Activated CD4-positive, alpha-beta T cell treated with anti-CD3 and anti-CD28 coated beads, Interleukin-2, amount 50 U/mL, for 48 hours (primary cell): ENCODE measurements at regions not wholly inside any gene's neighbourhood (a gene's known extent, or its start where the extent isn't known, plus 50 kb on each side); places are given as distances from the start of the nearest gene placed in this dataset.
"Not testable (repeated sequence)": the region's sequence is repeated elsewhere in the genome, so short reads cannot be mapped to it uniquely, and the experiment has no call there.

Experiments used
- DNase-seq, 2 experiments: peaks; one replicate each; pipeline ENCODE4 v3.0.0-alpha.2; 2020

GRCh38 chr3:194931347-194931746 is 245.7 kb downstream of the FAM43A start:
- no peak for DNase-seq

GRCh38 chr3:194931865-194932264 is 246.2 kb downstream of the FAM43A start:
- DNase-seq = no peak

DNA sequence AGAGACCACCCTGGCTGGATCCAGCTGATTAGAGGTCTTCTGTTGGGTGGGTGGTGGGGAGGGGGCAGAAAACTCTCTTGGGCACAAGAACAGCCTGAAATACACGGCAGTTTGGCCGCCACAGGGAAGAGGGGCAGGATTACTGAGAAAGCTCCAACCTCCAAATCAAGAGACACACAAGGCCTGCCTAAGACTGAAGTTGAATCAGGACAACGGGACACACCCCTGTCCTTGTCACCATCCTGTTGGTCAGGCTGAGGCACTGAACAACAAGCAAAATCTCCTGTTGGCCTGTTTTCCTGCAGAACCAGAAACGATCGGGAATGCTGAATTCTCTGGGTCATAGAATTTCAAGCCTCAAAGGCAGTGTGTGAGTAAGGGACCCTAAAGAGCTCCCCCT is 247.8 kb downstream of the FAM43A start:
- DNase-seq = no peak

DNA sequence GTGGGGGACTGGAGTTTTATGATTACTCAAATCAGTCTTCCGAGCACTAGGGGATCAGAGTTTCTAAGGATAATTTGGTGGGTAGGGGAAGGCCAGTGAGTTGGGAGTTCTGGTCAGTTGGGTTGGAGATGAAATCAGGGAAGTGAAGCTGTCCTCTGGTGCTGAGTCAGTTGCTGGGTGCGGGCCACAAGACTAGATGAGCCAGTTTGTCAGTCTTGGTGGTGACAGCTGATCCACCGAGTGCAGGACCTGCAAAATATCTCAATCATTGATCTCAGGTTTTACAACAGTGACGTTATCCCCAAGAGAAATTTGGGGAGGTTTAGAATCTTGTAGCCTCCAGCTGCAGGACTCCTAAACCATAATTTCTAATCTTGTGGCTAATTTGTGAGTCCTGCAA is 249.4 kb downstream of the FAM43A start:
- no peak for DNase-seq

DNA sequence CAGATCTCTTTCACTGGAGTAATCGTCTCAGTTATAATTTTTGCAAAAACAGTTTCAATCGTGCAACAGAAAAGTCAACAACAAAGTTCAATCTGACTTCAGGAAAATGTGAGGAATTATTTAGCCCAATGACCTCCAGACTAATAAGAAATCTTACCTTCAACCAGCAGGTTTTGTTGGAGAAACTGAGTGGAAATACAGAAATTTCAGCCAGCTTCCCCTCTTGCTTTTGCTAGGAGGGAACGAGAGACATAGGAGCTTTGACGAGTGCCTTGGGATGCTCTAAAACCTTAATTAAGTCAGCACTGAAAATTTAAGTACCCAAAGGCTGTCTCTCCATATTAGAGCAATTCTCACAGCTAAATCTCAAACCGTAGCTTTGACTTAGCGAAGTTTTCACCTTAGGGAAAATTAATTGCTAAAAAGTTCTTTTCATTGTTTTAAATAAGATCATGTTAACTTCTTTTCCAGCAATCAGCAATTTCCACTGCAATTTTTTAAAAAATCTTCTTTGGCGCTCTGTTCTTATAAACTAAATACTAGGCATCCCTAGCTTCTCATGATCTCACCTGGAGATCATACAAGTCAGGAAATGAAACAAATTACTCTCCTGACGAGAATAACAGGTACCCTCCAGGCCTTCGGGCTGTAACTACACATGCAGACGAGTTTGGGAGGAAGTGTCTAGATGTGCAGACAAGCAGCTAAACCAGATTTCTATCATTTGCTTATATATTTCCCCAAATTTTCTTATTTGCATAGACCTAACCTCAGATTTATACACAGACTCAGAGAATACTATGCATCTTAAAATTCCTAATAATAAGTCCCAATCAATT is 250.2 kb downstream of the FAM43A start:
- no peak for DNase-seq

DNA sequence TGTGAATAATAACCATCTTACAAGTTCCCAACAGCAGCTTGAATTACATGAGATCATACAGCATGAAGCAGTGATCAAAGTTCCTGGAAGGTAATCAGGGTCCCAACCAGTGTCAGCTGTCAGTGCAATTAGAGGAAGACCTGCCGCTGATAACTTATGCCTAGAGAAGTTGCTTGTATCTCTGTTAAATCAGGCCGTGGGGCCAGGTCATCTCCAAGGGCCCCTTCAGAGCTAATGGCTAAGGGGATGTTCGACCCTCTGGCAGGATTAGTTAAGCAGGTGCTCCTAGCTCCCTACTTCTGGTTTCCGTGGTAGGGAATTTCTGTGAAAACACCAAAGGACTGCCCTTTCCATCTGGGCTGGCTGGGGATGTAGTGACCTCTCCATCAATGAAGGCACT is 251.0 kb downstream of the FAM43A start:
- DNase-seq = no peak

GRCh38 chr3:194937144-194937543 is 251.5 kb downstream of the FAM43A start:
- no peak for DNase-seq

GRCh38 chr3:194937882-194938321 is 252.2 kb downstream of the FAM43A start:
- DNase-seq = no peak

DNA sequence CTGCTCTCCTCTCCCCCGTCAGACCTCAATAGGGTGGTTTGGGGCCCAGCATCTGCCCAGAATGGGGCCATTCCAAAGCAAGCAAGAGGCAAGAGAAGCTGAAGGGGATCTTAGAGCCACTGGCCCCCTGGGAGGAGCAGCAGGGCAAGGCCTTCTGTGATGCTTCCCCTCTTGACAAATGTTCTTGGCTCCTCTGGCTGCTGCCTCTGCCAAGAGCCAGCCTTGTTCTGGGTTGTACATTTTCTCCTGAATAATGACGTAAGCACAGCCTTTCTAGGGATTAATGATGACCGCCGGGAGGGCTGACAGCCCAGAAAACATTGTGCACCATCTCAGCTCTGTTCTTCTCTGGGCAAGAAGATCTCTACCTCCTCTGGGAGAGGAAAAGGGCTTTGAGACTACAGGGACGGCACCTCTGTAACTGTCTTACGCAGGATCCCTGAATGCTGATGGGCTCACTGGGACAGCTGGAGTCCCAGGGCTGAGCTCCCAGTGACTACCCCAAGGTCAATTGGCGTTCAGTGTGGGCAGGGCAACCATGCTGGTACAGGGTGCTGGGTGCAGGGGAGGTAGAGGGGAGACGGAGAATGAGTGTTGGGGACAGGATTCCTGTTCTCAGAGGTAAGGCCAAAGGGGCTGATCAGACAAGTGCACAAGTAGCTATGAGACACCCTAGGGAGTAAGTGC is 253.3 kb downstream of the FAM43A start:
- no peak for DNase-seq

DNA sequence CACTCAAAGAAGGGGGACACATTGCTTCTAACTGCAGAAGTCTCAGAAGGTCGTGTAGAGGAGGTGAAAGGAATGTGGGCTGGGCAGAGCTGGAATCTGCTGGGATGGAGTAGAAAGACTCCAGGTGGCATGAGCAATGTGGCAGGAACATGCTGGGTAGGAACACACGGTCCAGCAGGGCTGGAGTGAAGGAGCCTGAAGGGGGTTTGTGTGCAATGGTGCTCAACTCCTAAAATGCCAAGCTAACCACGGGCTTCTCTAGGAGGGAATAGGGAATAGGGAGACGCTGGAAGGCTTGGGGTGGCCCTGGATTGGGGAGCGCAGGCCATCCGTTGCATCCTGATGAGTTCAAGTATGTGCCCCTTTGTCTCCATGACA is 253.8 kb downstream of the FAM43A start:
- DNase-seq = no peak

GRCh38 chr3:194939949-194940770 is 254.5 kb downstream of the FAM43A start:
- DNase-seq = no peak

DNA sequence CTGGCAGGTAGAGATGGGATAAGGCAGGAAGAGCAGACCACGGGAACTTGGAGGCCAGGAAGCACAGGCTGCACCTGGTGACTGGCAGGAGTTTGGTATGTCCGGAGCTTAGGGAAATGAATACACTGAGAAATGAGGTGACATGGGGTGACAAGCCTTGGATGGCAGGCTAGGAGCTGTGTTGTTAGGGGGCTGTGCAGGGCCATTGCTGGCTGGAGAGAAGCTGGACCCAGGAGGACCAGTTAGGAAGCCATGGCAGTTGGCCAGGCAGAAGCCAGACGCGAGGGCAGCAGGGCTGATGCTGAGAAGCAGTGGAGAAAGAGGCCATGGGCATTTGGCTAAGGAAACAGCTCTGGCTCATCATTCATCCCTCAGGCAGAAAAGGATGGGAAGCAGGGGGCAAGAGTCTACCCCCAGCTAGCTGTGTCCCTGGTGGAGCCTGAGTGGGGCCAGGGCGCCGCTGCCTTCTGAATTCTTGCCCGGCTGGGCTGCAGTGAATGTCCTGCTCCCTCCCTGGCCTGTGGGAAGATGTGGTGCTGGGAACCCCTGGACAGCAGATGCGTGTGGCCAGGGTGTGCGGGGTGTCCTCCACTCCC is 255.8 kb downstream of the FAM43A start:
- no peak for DNase-seq

DNA sequence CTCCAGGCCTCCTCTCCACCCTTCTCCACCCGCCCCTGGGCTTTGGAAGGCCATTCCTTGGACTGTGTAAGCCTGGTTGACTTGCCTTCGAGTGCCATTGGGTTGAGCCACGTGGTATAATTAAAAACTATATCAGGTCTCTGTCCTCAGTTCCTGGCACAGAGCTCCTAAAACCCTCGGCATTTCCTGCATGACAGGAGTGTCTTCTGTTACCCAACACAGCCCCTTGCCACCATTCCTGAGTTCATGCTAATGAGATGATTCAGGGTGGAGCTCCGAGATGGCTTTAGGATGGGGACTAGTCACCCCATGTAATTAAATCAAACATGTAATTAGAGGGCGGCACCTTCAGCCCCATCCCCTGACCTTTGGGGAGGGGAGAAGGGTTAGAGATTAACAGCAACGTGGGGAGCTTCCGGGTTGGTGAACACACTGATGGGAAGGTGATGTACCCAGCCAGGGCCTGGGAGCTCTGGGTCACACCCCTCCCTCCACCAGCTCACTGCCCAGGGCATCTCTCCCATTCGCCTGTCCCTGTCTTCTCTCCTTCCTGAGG is 256.4 kb downstream of the FAM43A start:
- no peak for DNase-seq

- no peak for DNase-seq
These were observed 258.8 kb downstream of the FAM43A start for GRCh38 chr3:194944526-194944925.

- no peak for DNase-seq
These were observed 259.8 kb downstream of the FAM43A start for GRCh38 chr3:194945508-194945907.

DNA sequence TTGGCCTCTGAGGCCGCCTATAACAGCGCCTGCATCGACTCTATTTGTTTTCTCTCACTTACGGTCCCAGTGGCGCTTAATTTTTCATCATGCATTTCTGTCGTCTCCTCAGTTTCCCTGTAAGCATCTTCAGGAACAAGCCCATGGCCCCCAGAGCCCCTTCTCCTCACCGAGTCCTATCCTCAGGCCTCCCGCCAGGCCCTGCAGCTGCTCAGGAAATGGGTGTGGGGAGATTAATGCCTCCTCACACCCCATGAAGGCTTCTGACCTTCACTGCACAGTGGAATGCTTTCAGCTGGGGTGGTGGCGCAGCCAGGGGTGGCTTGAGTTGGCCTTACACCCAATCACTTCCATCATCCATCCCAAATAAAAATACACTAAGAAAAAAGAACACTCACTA is 260.4 kb downstream of the FAM43A start:
- no peak for DNase-seq

GRCh38 chr3:194949592-194949991 is 263.9 kb downstream of the FAM43A start:
- no peak for DNase-seq

DNA sequence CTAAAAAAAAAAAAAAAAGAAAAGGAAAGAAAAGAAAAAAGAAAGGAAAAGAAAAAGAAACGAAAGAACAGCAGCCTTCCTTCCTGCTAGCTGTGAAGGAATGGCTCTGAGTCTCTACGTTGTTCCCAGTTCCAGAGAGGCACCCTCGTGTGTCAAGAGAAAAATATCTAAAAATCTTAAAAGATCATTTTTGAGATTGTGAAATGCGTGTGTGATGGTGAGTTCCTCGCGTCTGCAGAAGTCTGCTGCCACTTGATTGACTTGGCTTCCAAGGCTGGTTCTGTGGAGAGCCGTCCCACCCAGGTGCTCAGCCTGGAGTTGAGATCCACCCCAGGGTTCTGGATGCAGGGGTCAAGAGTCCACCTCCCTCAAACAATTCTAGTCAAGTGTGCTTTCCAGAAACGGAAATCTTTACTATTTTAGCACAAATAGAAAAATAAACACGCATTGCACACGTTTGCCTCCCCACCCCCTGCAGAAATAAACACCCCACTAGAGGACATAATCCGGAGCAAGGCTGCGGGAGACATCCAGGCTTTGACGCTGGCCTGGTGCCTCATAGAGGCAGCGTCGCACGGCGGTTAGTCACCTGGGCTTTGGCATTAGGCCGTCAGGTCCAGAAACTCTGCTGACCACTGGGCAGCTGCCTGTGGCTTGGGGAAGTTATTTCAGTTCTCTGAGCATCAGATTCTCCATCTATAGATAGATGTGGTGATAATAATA is 265.4 kb downstream of the FAM43A start:
- no peak for DNase-seq

DNA sequence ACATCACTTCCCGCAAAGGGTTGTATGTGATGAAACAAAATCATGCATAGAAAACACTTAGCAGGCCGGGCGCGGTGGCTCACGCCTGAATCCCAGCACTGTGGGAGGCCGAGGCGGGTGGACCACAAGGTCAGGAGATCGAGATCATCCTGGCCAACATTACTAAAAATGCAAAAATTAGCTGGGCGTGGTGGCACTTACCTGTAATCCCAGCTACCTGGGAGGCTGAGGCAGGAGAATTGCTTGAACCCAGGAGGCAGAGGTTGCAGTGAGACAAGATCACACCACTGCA is 265.9 kb downstream of the FAM43A start:
- not testable (repeated sequence) for DNase-seq

GRCh38 chr3:194951931-194952582 is 266.4 kb downstream of the FAM43A start:
- DNase-seq = no peak

- DNase-seq = no peak
These were observed 267.2 kb downstream of the FAM43A start for GRCh38 chr3:194952841-194953241.

- DNase-seq = no peak
These were observed 267.6 kb downstream of the FAM43A start for GRCh38 chr3:194953291-194953690.
